ENCODE measurements at regions not wholly inside any gene's neighbourhood (a gene's known extent, or its start where the extent isn't known, plus 50 kb on each side); places are given as distances from the start of the nearest gene placed in this dataset.

DNA sequence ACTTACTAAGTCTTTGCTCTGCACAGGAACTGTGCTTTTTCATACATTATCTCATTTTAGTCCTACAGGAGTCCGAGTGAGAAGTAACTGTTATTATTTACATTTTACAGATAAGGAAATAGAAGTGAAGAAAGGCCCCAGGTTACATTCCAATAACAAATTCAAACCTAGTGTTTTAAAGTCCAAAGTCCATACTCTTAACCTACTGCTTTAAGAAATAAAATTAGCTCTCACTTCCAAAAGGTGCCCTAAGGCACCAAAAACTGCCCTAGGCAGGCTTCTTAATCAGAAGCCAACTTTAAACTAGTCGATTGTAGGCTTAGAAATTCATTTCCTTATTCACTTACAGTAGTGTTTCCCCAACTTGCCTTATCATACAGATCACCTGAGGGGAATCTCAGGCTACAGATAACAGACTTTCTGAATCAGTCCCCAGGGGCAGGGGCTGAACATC, 555.9 kb downstream of the DIAPH3 start:
- DNase-seq (ENCODE audit: low read depth): peak; percentile 46

GRCh38 chr13:59609421-59609820, 554.3 kb downstream of the DIAPH3 start:
- no peak for DNase-seq (ENCODE audit: low read depth)

Measured in renal cortical epithelial cell (primary cell).